NCI-H526 treated with DMSO at 0.1 percent for 48 hours (cell line): ENCODE measurements at regions not wholly inside any gene's neighbourhood (a gene's known extent, or its start where the extent isn't known, plus 50 kb on each side); places are given as distances from the start of the nearest gene placed in this dataset.

ENCODE experiments used
- DNase-seq: peaks from one replicate; lab custom pipeline; 2025; lab: John Stamatoyannopoulos, UW

GRCh38 chr4:33171873-33172525, 2451.8 kb downstream of the PCDH7 start:
- DNase-seq, result no peak

- no peak for DNase-seq
Measured at GRCh38 chr4:33176566-33176965, 2456.4 kb downstream of the PCDH7 start.

GRCh38 chr4:33184657-33185290, 2464.6 kb downstream of the PCDH7 start:
- DNase-seq, result no peak

- no peak for DNase-seq
Measured at GRCh38 chr4:33187035-33187434, 2466.9 kb downstream of the PCDH7 start.

GRCh38 chr4:33188733-33189132, 2468.6 kb downstream of the PCDH7 start:
- no peak for DNase-seq

GRCh38 chr4:33189169-33189568, 2469.0 kb downstream of the PCDH7 start:
- no peak for DNase-seq

- no peak for DNase-seq
Measured at GRCh38 chr4:33193109-33193508, 2472.9 kb downstream of the PCDH7 start.

- no peak for DNase-seq
Measured at GRCh38 chr4:33200377-33200776, 2480.2 kb downstream of the PCDH7 start.

- DNase-seq, result no peak
Measured at GRCh38 chr4:33218238-33218637, 2498.1 kb downstream of the PCDH7 start.

GRCh38 chr4:33226133-33226532, 2506.0 kb downstream of the PCDH7 start:
- DNase-seq, result no peak

GRCh38 chr4:33226783-33227182, 2506.6 kb downstream of the PCDH7 start:
- no peak for DNase-seq

- no peak for DNase-seq
Measured at GRCh38 chr4:33255094-33255493, 2534.9 kb downstream of the PCDH7 start.

GRCh38 chr4:33255507-33255906, 2535.3 kb downstream of the PCDH7 start:
- no peak for DNase-seq

GRCh38 chr4:33262824-33263223, 2542.7 kb downstream of the PCDH7 start:
- DNase-seq, result no peak

- DNase-seq, result no peak
Measured at GRCh38 chr4:33268776-33269175, 2548.6 kb downstream of the PCDH7 start.

GRCh38 chr4:33270403-33270802, 2550.2 kb downstream of the PCDH7 start:
- no peak for DNase-seq

GRCh38 chr4:33272722-33273121, 2552.6 kb downstream of the PCDH7 start:
- DNase-seq, result no peak

GRCh38 chr4:33283818-33284217, 2563.6 kb downstream of the PCDH7 start:
- no peak for DNase-seq

GRCh38 chr4:33296876-33297455, 2576.8 kb downstream of the PCDH7 start:
- no peak for DNase-seq

GRCh38 chr4:33302321-33302720, 2582.2 kb downstream of the PCDH7 start:
- no peak for DNase-seq

GRCh38 chr4:33306131-33306530, 2586.0 kb downstream of the PCDH7 start:
- no peak for DNase-seq

- DNase-seq, result no peak
Measured at GRCh38 chr4:33316033-33316432, 2595.9 kb downstream of the PCDH7 start.

GRCh38 chr4:33316578-33316977, 2596.4 kb downstream of the PCDH7 start:
- no peak for DNase-seq

GRCh38 chr4:33323393-33323792, 2603.2 kb downstream of the PCDH7 start:
- DNase-seq, result no peak
